Activated T-cell treated with anti-CD3 and anti-CD28 coated beads, Interleukin-2, amount 50 U/mL, for 72 hours (primary cell): ENCODE measurements at regions not wholly inside any gene's neighbourhood (a gene's known extent, or its start where the extent isn't known, plus 50 kb on each side); places are given as distances from the start of the nearest gene placed in this dataset.
"Not testable (repeated sequence)": the region's sequence is repeated elsewhere in the genome, so short reads cannot be mapped to it uniquely, and the experiment has no call there.

Experiments used
- ATAC-seq, 2 donors: fragments of 150-1000 bp; cut with Tn5 transposase; replicated peaks in 1 of 2; 2 replicates each; pipeline ENCODE4 v1.10.0; 2021; ENCODE audit warnings: moderate library complexity in 2 of 2, mild to moderate bottlenecking in 1 of 2
- DNase-seq, 2 donors: peaks; one replicate each; pipeline ENCODE4 v3.0.0; 2021 to 2022; ENCODE audit warnings: mixed read lengths in 1 of 2
- H3K27ac Mint-ChIP-seq: one replicate; pipeline ENCODE4 v1.8.0; 2022; ENCODE audit warnings: mild to moderate bottlenecking, moderate library complexity, mixed read lengths
- H3K27me3 Mint-ChIP-seq: one replicate; pipeline ENCODE4 v1.8.0; 2022; ENCODE audit warnings: low read depth, mixed read lengths
- H3K36me3 Mint-ChIP-seq, 2 donors: one replicate each; pipeline ENCODE4 v1.8.0; 2022; ENCODE audit warnings: mixed read lengths in 2 of 2, mild to moderate bottlenecking in 1 of 2; ENCODE audit not compliant: insufficient read depth in 2 of 2
- H3K4me1 Mint-ChIP-seq: one replicate; pipeline ENCODE4 v1.8.0; 2022; ENCODE audit warnings: low read depth, mixed read lengths
- H3K4me3 Mint-ChIP-seq, 2 donors: one replicate each; pipeline ENCODE4 v1.8.0; 2022; ENCODE audit warnings: mild to moderate bottlenecking in 2 of 2, mixed read lengths in 2 of 2, moderate library complexity in 2 of 2
- H3K9me3 Mint-ChIP-seq, 2 donors: one replicate each; pipeline ENCODE4 v1.8.0; 2022; ENCODE audit warnings: mixed read lengths in 2 of 2

DNA sequence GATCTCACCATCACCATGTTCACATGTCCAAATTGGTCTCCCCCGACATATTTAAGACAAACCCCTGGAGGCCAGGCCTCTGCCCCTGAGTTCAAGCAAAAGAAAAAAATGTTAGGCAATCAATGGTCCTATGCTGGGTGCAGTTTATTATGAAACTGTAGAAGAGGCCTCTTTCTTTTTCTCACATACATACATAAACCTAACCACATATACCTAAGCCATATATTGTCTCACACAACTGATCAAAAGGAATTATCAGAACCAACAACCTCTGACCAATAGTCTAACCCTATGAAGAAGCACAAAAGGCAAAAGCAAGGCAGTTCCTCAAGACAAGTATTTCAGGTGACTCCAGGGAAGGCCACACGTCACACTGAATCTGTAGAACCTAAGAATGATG, 49.9 kb downstream of the ILRUN start:
- H3K4me3 Mint-ChIP-seq = no peak overlapping the region
- peak overlapping the region; percentile 2 for H3K27ac Mint-ChIP-seq

DNA sequence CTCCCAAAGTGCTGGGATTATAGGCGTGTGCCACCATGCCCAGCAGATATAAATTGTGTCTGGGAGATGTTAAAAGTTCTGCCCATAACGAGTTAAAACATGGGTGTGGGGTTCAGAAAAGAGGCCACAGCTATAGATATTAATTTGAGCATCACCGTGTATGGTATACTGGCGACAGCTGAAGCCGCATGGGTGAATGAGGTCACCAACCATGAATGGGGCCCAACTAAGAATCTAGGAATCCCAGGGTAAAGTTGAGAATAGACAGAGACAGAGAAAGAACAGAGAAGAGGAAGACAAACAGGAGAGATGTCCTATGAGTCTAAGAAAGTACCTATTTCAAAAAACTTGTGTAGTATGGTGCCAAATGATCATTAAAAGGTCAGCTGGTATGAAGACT, 50.9 kb downstream of the ILRUN start:
- ATAC-seq = no peak

More for the DNA sequence above, 49.9 kb downstream of the ILRUN start:
- ATAC-seq (no peak), DNase-seq (no peak)
- peaks cover 5 to 11% of the 10 kb centered on the region in 2 donors for H3K36me3 Mint-ChIP-seq
- no peaks in the 10 kb centered on the region for H3K9me3 Mint-ChIP-seq
- H3K27me3 Mint-ChIP-seq = no peaks in the 10 kb centered on the region
- H3K4me1 Mint-ChIP-seq = peaks cover 12% of the 10 kb centered on the region

DNA sequence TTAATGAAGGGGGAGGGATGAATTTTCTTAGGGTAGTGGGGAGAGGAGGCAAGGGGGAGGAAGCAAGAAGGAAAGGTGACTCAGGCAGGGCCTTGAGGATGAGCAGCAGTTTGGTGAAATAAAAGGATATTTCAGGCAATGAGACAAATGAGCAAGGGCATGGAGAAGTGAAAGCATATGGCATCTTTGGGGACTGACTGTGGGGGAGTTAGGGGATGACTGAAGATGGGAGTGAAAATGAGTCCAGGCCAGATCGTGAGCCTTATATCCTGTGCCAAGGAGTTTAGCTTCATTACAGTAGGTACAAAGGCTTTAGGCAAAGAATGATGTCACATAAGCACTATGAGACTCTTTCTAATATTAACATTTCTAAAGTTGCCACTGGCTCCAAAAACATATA, 51.9 kb downstream of the ILRUN start:
- Mint-ChIP-seq H3K36me3 (peaks cover 5 to 11% of the 10 kb centered on the region in 2 donors), H3K4me1 (peaks cover 12% of the 10 kb centered on the region), H3K9me3 (no peaks in the 10 kb centered on the region), H3K27me3 (no peaks in the 10 kb centered on the region), H3K4me3 (no peak overlapping the region), H3K27ac (no peak overlapping the region)
- peak in 1 of 2 donors; percentile 32 for ATAC-seq
- DNase-seq = no peak

More for the DNA sequence above, 50.9 kb downstream of the ILRUN start:
- peak overlapping the region; percentile 1 for H3K27ac Mint-ChIP-seq
- no peak for DNase-seq
- no peaks in the 10 kb centered on the region for H3K9me3 Mint-ChIP-seq
- no peaks in the 10 kb centered on the region for H3K27me3 Mint-ChIP-seq
- peaks cover 5 to 11% of the 10 kb centered on the region in 2 donors for H3K36me3 Mint-ChIP-seq
- H3K4me1 Mint-ChIP-seq = peaks cover 12% of the 10 kb centered on the region
- no peak overlapping the region for H3K4me3 Mint-ChIP-seq

DNA sequence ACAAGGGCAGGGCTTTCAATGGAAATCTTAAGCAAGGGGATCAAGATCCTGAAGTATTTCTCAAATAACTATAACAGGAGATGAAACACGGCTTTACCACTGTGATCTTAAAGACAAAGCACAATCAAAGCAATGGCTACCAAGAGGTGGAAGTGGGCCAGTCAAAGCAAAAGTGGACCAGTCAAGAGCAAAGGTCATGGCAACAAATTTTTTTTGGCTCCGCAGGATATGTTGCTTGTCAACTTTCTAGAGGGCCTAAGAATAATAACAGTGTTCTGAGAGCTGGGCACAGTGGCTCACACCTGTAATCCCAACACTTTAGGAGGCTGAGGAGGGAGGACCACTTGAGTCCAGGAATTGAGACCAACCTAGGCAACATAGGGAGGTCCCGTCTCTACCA, 54.1 kb downstream of the ILRUN start:
- peaks cover 5 to 14% of the 10 kb centered on the region in 2 donors for H3K36me3 Mint-ChIP-seq
- ATAC-seq (no peak), DNase-seq (no peak)
- peaks cover 12% of the 10 kb centered on the region for H3K4me1 Mint-ChIP-seq
- no peak overlapping the region for H3K27ac Mint-ChIP-seq
- no peaks in the 10 kb centered on the region for H3K9me3 Mint-ChIP-seq
- H3K4me3 Mint-ChIP-seq = no peak overlapping the region
- H3K27me3 Mint-ChIP-seq = no peaks in the 10 kb centered on the region

DNA sequence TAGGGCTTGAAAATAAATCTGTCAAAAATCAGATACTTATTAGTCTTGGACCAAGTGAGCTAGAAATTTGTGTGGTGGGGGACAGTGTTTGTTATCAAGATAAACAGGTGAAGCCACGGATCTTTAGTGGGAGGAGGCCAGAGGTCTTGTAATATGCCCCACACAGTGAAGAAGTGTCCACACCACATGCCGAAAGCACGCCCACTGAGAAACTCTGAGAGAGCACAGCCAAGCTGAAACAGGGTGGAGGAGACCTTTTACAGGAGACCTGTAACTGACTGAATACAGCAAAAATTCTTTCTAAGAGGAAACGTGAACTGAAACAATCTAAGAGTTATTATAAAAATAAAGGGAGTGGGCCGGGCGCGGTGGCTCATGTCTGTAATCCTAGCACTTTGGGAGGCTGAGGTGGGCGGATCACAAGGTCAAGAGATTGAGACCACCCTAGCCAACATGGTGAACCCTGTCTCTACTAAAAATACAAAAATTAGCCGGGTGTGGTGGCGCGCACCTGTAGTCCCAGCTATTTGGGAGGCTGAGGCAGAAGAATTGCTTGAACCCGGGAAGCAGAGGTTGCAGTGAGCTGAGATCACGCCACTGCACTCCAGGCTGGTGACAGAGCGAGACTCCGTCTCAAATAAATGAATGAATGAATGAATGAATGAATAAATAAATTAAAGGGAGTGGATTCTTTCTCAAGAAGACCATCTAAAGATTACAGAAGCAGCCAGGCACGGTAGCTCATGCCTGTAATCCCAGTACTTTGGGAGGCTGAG, 56.3 kb downstream of the ILRUN start:
- not testable (repeated sequence) for H3K27ac Mint-ChIP-seq, H3K36me3 Mint-ChIP-seq, H3K4me3 Mint-ChIP-seq, H3K9me3 Mint-ChIP-seq, H3K27me3 Mint-ChIP-seq, DNase-seq, ATAC-seq, H3K4me1 Mint-ChIP-seq

DNA sequence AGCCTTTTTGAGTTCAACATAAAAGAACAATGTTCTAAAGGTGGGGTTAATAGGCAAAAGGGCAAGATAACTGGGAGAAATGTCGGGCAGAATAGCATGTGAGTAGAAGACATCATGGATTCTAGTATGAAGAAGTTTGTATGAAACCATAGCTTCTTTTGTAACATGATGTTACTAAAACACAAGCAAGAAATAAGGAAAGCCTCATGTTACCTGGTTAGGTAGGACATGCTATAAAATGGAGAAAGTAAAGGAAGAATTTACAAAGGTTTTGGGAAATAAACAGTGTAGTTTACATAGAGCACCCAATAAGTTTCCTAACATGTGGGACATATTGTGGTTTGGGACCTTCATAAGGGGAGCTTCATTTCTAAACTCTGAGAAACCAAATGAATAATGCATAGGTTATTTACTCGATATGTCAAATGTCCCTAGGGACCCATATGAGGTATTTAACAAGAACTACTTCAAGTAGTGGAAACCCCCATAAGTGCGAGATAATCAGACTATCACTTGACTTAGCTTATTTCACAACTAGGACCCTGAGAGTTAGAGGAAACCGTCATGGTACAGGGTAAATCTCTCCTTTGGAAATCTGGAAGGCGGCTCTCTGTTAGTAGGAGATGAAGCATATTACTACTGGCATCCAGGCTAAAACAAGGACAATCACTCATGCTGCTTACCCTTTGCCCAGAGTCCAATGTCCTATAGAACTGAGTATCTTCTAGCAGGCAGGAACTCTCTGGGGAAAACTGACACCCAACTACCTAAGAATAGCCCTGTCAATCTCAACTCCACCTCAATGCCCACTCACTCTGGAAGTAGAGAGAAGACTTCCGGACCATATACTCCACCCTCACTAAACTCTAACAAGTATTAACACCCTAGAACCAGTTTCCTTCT, 57.5 kb downstream of the ILRUN start:
- peak overlapping the region in 1 of 2 donors; percentile 10 for H3K4me3 Mint-ChIP-seq
- H3K27ac Mint-ChIP-seq = peak overlapping the region; percentile 77
- peak; percentile 59 to 85 for ATAC-seq
- H3K4me1 Mint-ChIP-seq = no peaks in the 10 kb centered on the region
- DNase-seq = no peak
- no peaks in the 10 kb centered on the region for H3K27me3 Mint-ChIP-seq
- peaks cover 1 to 6% of the 10 kb centered on the region in 2 donors for H3K36me3 Mint-ChIP-seq
- no peaks in the 10 kb centered on the region for H3K9me3 Mint-ChIP-seq

DNA sequence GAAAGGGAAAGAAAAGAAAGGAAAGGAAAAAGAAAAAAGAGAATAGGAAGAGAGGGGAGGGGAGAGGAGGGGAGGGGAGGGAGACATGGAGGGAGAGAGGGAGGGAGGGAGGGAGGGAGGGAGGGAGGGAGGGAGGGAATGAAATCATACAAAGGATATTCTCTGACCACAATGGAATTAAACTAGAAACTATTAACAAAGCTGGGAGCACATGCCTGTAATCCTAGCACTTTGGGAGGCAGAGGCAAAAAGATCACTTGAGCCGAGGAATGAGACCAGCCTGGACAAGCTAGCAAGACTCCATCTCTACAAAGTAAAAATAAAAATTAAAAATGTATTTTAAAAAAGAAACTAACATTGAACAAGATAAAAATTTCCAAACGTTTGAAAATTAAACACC, 62.8 kb downstream of the ILRUN start:
- no peak overlapping the region for H3K4me3 Mint-ChIP-seq

DNA sequence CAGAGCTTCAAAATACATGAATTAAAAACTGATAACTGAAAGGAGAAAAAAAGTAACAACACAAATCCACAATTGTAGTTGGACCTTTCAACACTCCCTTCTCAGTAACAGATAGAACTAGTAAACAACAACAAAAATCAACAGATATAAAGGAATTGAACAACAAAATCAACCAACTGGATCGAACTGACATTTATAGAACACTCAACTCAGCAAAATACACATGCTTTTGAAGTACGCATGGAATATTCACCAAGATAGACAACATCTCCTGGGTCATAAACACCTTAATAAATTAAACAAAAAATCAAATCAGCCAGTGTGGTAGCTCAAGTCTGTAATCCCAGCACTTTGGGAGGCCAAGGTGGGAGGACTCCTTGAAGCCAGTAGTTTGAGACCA, 63.3 kb downstream of the ILRUN start:
- peak overlapping the region; percentile 41 for H3K27ac Mint-ChIP-seq
- H3K4me3 Mint-ChIP-seq = no peak overlapping the region
- peaks cover 8% of the 10 kb centered on the region for H3K4me1 Mint-ChIP-seq
- no peaks in the 10 kb centered on the region for H3K27me3 Mint-ChIP-seq
- DNase-seq (no peak), ATAC-seq (no peak)
- no peaks in the 10 kb centered on the region for H3K9me3 Mint-ChIP-seq
- peaks cover 1 to 3% of the 10 kb centered on the region in 2 donors for H3K36me3 Mint-ChIP-seq

More for the DNA sequence above, 62.8 kb downstream of the ILRUN start:
- Mint-ChIP-seq H3K27me3 (no peaks in the 10 kb centered on the region), H3K9me3 (no peaks in the 10 kb centered on the region), H3K36me3 (peaks cover 1 to 3% of the 10 kb centered on the region in 2 donors), H3K4me1 (peaks cover 8% of the 10 kb centered on the region), H3K27ac (peak overlapping the region; percentile 41)
- no peak for DNase-seq
- no peak for ATAC-seq

DNA sequence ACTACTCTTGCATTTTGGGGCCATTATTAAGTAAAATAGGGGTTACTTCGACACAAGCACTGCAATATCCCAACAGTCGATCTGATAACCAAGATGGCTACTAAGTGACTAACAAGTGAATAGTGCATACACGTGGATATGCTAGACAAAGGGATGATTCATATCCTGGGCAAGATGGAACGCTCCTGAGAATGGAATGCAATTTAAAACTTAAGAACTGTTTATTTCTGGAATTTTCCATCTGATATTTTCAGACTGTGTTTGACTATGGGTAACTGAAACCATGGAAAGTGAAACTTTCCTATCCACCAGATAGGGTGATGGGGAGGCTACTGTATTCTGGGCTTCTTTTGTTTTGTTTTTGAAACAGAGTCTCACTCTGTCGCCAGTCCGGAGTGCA, 66.5 kb downstream of the ILRUN start:
- Mint-ChIP-seq H3K27ac (no peak overlapping the region), H3K36me3 (peaks cover 0 to 3% of the 10 kb centered on the region in 2 donors), H3K4me3 (no peak overlapping the region), H3K9me3 (no peaks in the 10 kb centered on the region), H3K4me1 (peaks cover 8% of the 10 kb centered on the region), H3K27me3 (no peaks in the 10 kb centered on the region)
- DNase-seq (no peak), ATAC-seq (no peak)

DNA sequence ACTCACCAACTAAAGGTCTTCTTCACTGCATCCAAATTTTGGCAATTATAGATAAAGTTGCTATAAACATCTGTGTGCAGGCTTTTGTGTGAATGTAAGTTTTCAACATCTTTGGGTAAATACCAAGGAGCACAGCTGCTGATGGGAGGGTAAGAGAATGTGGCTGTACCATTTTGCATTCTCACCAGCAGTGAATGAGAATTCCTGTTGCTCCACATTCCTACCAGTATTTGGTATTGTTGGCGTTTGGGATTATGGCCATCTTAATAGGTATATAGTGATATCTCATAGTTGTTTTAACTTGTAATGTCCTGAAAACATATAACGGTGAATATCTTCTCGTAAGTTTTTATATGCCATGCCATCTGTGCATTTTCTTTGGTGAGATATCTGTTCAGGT, 69.3 kb downstream of the ILRUN start:
- H3K4me3 Mint-ChIP-seq = no peak overlapping the region

DNA sequence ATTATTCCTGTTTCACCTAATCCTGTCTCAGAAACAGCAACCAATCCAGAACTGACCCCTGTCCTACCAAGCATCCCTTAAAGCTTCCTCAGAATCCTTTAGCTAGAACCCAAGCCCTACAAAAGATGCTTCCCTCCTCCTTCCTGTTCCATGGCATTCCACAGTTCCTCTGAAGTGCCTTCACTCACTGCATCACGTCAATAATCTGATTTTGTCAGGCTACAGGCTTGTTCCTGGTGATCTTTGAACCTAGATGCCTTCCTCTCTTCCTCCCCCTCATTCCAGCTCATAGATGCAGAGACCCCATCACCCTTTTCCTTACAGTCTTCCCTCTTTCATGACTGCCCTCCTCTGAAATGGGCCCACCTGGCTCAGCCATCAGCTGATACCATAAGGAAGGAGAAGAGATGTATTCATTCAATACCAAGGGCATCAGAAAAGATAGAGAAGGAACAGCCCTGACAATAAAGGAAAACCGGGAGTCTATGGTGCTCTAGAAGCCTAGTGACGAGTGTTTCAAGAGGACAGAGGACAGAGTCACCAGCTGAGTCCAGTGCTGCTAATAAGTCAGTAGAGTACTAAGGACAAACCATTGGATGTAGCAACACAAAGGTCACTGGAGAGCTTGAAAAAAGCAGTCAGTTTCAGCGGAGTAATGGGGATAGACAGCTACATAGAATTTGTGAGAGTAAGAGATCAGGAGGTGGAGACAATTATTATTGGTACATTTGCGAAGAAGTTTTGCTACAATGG, 62.5 kb upstream of the SPDEF start:
- Mint-ChIP-seq H3K27ac (no peak overlapping the region), H3K4me3 (no peak overlapping the region), H3K36me3 (no peaks in the 10 kb centered on the region), H3K9me3 (no peaks in the 10 kb centered on the region), H3K27me3 (no peaks in the 10 kb centered on the region), H3K4me1 (peaks cover 13% of the 10 kb centered on the region)
- DNase-seq = no peak
- no peak for ATAC-seq

More for the DNA sequence above, 69.3 kb downstream of the ILRUN start:
- no peaks in the 10 kb centered on the region for H3K27me3 Mint-ChIP-seq
- ATAC-seq (no peak), DNase-seq (no peak)
- H3K36me3 Mint-ChIP-seq = peaks cover 0 to 4% of the 10 kb centered on the region in 2 donors
- no peak overlapping the region for H3K27ac Mint-ChIP-seq
- peaks cover 8% of the 10 kb centered on the region for H3K4me1 Mint-ChIP-seq
- H3K9me3 Mint-ChIP-seq = no peaks in the 10 kb centered on the region

DNA sequence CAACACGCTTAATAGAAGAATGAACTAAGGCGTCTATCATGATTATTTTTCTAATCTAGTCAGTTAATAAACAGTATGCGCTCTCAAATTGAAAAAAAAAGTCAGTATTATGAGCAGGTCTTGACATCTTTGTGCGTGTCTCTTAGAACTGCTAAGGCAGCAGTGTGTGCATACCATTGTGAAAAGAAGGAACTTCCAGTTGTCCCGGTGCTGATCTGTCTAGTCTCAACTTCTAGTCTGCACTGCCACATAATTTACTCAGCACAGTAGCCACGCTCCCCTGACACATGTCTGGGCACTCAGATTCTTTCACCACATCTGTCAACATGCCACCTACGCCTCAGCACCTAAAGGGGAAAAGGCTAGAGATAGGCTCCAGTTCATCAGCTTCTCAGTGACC, 61.1 kb upstream of the SPDEF start:
- H3K36me3 Mint-ChIP-seq = no peaks in the 10 kb centered on the region
- no peak for ATAC-seq
- H3K9me3 Mint-ChIP-seq = no peaks in the 10 kb centered on the region
- no peak for DNase-seq
- H3K4me1 Mint-ChIP-seq = peaks cover 13% of the 10 kb centered on the region
- no peak overlapping the region for H3K27ac Mint-ChIP-seq
- H3K4me3 Mint-ChIP-seq = no peak overlapping the region
- no peaks in the 10 kb centered on the region for H3K27me3 Mint-ChIP-seq

DNA sequence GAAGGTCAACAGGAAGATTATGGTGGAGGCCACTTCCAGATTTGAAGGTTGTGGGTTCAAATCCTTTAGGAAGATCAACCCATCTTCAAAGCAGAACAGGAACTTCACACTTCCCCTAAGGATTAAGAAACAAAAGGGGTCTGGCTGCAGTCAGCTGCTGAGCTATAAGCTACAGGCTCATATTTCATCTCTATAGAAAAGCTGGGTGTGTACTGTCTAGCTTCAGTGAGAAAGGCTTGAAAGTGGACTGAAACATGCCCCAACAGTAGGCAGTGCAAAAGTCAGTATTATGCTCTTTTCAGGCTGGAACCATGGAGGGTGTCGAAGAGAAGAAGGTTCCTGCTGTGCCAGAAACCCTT, 60.1 kb upstream of the SPDEF start:
- no peak for ATAC-seq
- Mint-ChIP-seq H3K27ac (no peak overlapping the region), H3K4me3 (no peak overlapping the region), H3K9me3 (no peaks in the 10 kb centered on the region), H3K27me3 (no peaks in the 10 kb centered on the region), H3K36me3 (no peaks in the 10 kb centered on the region), H3K4me1 (peaks cover 13% of the 10 kb centered on the region)
- no peak for DNase-seq
